ENCODE measurements at regions not wholly inside any gene's neighbourhood (a gene's known extent, or its start where the extent isn't known, plus 50 kb on each side); places are given as distances from the start of the nearest gene placed in this dataset.

- Histone ChIP-seq H2BK15ac (ENCODE audit: low read depth, low read length) (no peak overlapping the region), H2BK5ac (ENCODE audit: low read depth, low read length, poor library complexity, severe bottlenecking) (no peak overlapping the region), H2BK120ac (ENCODE audit: low read depth, low read length) (no peak overlapping the region), H3K27me3 (ENCODE audit: control insufficient read depth, insufficient read depth, low read length) (no peaks in the 10 kb centered on the region), H2BK20ac (ENCODE audit: low read depth, low read length) (no peak overlapping the region), H4K8ac (ENCODE audit: low read depth in 2 of 2, low read length in 2 of 2) (no peak overlapping the region), H4K20me1 (ENCODE audit: insufficient read depth, low read length) (no peaks in the 10 kb centered on the region), H2AFZ (replicated peaks; ENCODE audit: low read length, poor library complexity) (no peak overlapping the region), H3K9ac (ENCODE audit: low read depth, low read length) (no peak overlapping the region), H3K4ac (ENCODE audit: low read depth, low read length) (no peak overlapping the region), H2AK9ac (replicated peaks; ENCODE audit: low read depth, low read length, poor library complexity) (no peak overlapping the region), H2AK5ac (ENCODE audit: low read depth, low read length) (no peak overlapping the region), H3K56ac (ENCODE audit: extremely low read depth, insufficient read depth, low read length) (no peak overlapping the region), H3K9me3 (ENCODE audit: control insufficient read depth, insufficient read depth, low read length) (no peaks in the 10 kb centered on the region), H3K4me1 (ENCODE audit: control insufficient read depth, insufficient read depth, low read length) (no peaks in the 10 kb centered on the region), H3K4me3 (ENCODE audit: insufficient read depth, low read depth, low read length) (no peak overlapping the region), H4K91ac (ENCODE audit: insufficient read depth, low read depth, low read length) (no peak overlapping the region), H3K36me3 (ENCODE audit: control insufficient read depth, insufficient read depth, low read length) (no peaks in the 10 kb centered on the region), H3K18ac (ENCODE audit: low read depth, low read length) (no peak overlapping the region), H4K5ac (ENCODE audit: low read depth, low read length) (no peak overlapping the region), H3K9me1 (ENCODE audit: insufficient read depth, low read length) (no peaks in the 10 kb centered on the region; the same call in 1 of the 2 replicates), H3K23ac (ENCODE audit: low read depth, low read length) (no peak overlapping the region), H3K14ac (replicated peaks; ENCODE audit: low read depth, low read length) (no peak overlapping the region), H3K27ac (ENCODE audit: insufficient read depth, low read length) (no peak overlapping the region), H3K4me2 (ENCODE audit: low read depth, low read length) (no peak overlapping the region), H3K79me1 (ENCODE audit: low read depth in 1 of 2, low read length in 2 of 2) (no peaks in the 10 kb centered on the region)
- no peak for TF ChIP-seq SMC3 (IDR thresholded peaks at IDR 0.05; ENCODE audit: low read depth, low read length)
- no peak for TF ChIP-seq NFE2L2 (IDR thresholded peaks at IDR 0.05; ENCODE audit: low read depth, low read length)
- TF ChIP-seq RAD21 (IDR thresholded peaks at IDR 0.05; ENCODE audit: low read length), result no peak
- TF ChIP-seq CHD1 (IDR thresholded peaks at IDR 0.05; ENCODE audit: low read depth, low read length), result no peak
- TF ChIP-seq MAFK (IDR thresholded peaks at IDR 0.05; ENCODE audit: low read depth, low read length), result no peak
- no peak for TF ChIP-seq ELK1 (IDR thresholded peaks at IDR 0.05; ENCODE audit: borderline replicate concordance, low read depth, low read length)
- no peak for TF ChIP-seq RCOR1 (IDR thresholded peaks at IDR 0.05; ENCODE audit: insufficient replicate concordance, low read length)
- no peak for TF ChIP-seq MXI1 (IDR thresholded peaks at IDR 0.05; ENCODE audit: borderline replicate concordance, low read depth, low read length)
- no peak for TF ChIP-seq POLR2A (IDR thresholded peaks at IDR 0.05; ENCODE audit: low read depth, low read length)
- TF ChIP-seq, protein P1, sequence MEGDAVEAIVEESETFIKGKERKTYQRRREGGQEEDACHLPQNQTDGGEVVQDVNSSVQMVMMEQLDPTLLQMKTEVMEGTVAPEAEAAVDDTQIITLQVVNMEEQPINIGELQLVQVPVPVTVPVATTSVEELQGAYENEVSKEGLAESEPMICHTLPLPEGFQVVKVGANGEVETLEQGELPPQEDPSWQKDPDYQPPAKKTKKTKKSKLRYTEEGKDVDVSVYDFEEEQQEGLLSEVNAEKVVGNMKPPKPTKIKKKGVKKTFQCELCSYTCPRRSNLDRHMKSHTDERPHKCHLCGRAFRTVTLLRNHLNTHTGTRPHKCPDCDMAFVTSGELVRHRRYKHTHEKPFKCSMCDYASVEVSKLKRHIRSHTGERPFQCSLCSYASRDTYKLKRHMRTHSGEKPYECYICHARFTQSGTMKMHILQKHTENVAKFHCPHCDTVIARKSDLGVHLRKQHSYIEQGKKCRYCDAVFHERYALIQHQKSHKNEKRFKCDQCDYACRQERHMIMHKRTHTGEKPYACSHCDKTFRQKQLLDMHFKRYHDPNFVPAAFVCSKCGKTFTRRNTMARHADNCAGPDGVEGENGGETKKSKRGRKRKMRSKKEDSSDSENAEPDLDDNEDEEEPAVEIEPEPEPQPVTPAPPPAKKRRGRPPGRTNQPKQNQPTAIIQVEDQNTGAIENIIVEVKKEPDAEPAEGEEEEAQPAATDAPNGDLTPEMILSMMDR (conservative IDR thresholded peaks at IDR 0.05; ENCODE audit: low read depth, low read length), result no peak
- TF ChIP-seq USF2 (IDR thresholded peaks at IDR 0.05; ENCODE audit: low read depth, low read length), result no peak
- no peak for TF ChIP-seq MAZ (IDR thresholded peaks at IDR 0.05; ENCODE audit: borderline replicate concordance, low read depth, low read length)
- no peak for TF ChIP-seq FOS (IDR thresholded peaks at IDR 0.05; ENCODE audit: low read depth, low read length)
- in situ Hi-C loops (cut with MboI; ENCODE audit: low sequenced_read_pairs), result no loop called here
- DNase-seq, result no peak
- ChIA-PET CTCF (no interaction called here), POLR2A (ENCODE audit: unreplicated experiment) (no interaction called here)
- WGBS, 2 experiments (ENCODE audit: extremely low coverage in 2 of 2, insufficient read length in 1 of 2), result no CpG with 5 or more reads among the region's 2 CpGs
- BruUV-seq (replicated peaks), result no TSS peak
- intact Hi-C loops (cut with micrococcal nuclease), result no loop called here
- ATAC-seq (ENCODE audit: low read depth), result no peak
- dilution Hi-C loops (cut with HindIII; ENCODE audit: low sequenced_read_pairs, unreplicated experiment), result no loop called here
These were observed 121.0 kb upstream of the ZNF521 start for GRCh38 chr18:25473008-25473407.

Measured in IMR-90 (cell line).